Epithelial cell of esophagus (primary cell): ENCODE measurements at regions not wholly inside any gene's neighbourhood (a gene's known extent, or its start where the extent isn't known, plus 50 kb on each side); places are given as distances from the start of the nearest gene placed in this dataset.

Experiments used
- DNase-seq: peaks from one replicate; pipeline ENCODE4 v3.0.0; 2010; ENCODE audit warnings: low read depth
- H3K4me3 ChIP-seq: 2 replicates; pipeline ENCODE4 v1.5.1; 2011; ENCODE audit warnings: mild to moderate bottlenecking, low read length, control low read depth
- TF ChIP-seq, protein P1 (sequence below): IDR thresholded peaks from 2 replicates; pipeline ENCODE4 v1.5.1; 2011; ENCODE audit warnings: low read depth, mild to moderate bottlenecking, low read length, control low read depth, inconsistent platforms; ENCODE audit not compliant: insufficient read depth; ENCODE audit errors: missing control alignments

DNA sequence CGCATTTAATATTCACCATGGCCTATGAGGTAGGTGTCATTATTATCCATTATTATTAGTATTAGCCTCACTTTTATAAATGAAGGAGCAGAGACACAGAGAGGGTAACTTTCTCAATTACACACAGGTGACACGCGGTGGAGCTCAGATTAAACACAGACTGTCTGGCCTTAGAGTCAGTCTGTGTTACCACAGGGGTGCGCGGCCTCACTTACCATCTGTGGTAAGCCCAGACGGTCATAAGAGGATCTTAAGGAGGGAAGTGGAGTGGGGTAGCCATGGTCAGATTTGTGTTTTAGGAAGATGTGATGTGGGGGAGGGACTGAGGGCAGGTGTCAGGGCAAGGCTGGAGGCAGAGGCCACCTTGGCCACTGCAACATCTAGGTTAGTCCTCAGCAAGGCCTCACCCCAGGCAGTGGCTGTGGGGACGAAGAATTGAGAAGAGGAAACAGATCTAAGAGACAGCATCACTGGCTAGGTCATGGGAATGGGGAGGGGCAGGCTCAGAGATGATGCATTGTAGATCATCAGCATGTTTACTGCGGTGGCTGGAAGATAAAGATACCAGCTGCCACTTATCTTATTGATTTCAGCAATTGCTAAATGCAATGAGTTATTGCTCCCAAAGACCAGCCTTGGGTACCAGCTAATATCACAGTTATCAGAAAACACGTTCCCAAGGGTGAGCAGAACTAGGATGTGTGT lies 67.1 kb downstream of the SERPINA3 start:
- no peak for DNase-seq
- TF ChIP-seq, protein P1, sequence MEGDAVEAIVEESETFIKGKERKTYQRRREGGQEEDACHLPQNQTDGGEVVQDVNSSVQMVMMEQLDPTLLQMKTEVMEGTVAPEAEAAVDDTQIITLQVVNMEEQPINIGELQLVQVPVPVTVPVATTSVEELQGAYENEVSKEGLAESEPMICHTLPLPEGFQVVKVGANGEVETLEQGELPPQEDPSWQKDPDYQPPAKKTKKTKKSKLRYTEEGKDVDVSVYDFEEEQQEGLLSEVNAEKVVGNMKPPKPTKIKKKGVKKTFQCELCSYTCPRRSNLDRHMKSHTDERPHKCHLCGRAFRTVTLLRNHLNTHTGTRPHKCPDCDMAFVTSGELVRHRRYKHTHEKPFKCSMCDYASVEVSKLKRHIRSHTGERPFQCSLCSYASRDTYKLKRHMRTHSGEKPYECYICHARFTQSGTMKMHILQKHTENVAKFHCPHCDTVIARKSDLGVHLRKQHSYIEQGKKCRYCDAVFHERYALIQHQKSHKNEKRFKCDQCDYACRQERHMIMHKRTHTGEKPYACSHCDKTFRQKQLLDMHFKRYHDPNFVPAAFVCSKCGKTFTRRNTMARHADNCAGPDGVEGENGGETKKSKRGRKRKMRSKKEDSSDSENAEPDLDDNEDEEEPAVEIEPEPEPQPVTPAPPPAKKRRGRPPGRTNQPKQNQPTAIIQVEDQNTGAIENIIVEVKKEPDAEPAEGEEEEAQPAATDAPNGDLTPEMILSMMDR = no peak
- no peak overlapping the region for H3K4me3 ChIP-seq

DNA sequence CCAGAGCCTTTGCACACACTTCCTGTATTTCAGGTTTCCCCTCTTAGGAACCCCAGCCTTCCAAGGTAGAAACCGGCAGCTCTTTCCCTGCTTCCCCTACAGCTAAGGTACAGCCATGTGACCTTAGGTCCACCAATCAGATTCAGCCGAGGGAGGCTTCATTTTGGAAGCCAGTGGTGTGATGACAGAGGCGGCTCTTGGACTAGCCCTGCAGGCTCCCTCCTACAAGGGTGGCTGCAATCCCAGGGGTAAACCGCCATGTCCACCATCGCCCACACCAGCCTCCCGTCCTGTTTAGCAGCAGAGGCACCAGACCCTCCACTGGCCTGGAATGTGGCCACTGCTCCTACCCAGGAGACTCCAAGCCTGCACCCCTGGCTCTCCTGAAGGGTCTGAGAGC lies 65.6 kb downstream of the SERPINA3 start:
- H3K4me3 ChIP-seq = no peak overlapping the region
- TF ChIP-seq, protein P1 = no peak
- DNase-seq = no peak

DNA sequence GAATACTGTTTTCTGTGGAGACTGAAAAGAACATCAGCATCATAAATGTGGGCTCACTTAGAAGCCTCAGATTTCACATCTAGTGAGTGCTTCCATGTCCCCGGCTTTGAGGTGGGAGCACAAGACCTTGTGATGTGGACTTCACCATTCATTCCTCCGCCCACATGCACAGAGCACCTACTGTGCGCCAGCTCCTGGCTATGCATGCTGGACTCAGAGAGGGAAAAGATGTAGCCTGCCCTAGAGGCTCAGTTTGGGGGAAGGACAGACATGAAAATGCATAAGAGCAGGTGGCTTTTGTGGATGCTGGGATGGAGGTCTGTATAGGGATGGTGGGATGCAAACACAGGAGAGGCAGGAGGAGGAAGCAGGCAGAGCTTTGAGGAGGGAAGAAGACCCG lies 65.0 kb downstream of the SERPINA3 start:
- TF ChIP-seq, protein P1 = no peak
- DNase-seq = no peak
- no peak overlapping the region for H3K4me3 ChIP-seq

DNA sequence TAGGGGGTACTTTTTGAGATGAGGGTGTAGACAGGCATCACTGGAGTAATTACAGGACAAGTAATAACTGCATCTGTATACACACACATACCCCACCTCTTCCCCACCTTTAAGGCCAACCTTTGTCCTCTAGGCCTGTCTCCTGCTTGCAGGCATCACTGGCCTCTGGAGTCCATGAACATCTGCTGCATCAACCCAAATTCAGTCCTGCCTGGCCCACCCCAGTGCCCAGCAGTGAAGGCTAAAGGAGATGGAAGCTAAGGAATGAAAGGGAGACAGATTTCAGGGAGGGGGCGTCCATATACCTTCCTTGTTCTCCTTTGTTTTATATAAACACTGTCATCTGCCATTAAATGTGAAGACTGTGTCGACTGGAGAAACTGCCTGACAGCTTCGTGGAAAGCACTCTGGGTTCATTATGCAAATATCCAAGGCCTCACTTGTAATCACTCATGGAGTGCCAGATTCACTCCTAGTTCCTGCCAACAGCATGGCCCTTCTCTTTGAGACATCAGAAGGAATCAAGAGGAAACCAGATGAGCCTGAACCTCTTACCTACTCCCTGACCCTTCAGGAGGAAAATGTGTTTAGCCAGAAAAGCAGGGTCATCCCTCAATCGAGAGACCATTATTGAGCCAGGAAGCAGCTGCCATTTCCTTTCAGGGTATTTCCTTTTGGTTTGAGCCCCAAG lies 64.4 kb downstream of the SERPINA3 start:
- DNase-seq = no peak
- TF ChIP-seq, protein P1 = no peak
- H3K4me3 ChIP-seq = no peak overlapping the region

DNA sequence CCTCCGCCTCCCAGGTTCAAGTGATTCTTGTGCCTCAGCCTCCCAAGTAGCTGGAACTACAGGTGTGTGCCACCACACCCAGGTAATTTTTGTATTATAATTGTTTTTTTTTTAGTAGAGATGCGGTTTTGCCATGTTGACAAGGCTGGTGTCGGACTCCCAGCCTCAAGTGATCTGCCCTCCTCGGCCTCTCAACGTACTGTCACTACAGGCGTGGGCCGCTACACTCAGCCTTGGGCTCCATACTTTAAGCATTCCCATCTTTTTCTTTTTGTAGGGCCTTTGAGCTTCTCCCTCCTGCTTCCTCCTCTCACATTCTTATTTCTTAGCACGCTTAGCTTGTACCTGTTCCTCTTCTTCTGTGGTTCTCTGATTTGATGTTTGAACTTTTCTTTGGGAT lies 62.8 kb downstream of the SERPINA3 start:
- no peak overlapping the region for H3K4me3 ChIP-seq
- TF ChIP-seq, protein P1 = no peak
- no peak for DNase-seq

DNA sequence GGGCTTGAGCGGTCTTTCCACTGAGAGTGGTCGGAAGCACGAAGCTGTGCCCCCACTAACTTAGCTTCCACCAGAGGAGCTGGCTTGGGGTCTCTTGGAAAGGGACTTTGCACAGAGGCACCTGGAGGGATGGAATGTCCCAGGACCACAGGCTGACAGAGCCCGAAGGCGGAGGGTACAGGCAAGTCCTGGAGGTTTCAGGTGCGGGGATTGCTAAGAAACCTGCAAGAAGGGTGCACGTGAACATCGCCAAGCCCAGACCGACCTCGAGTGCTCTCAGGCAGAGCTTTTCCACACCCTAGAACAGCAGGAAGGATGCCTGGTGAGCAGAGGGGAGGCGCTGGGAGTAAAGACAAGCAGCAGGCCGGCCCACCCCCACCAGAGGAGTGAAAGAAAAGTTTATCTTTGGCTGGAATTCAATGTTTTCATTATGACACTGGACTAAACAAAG lies 61.6 kb downstream of the SERPINA3 start:
- TF ChIP-seq, protein P1 = no peak
- H3K4me3 ChIP-seq = no peak overlapping the region
- no peak for DNase-seq
